HL-60 (cell line): ENCODE measurements at regions not wholly inside any gene's neighbourhood (a gene's known extent, or its start where the extent isn't known, plus 50 kb on each side); places are given as distances from the start of the nearest gene placed in this dataset.

Experiments used
- CTCF ChIP-seq: IDR thresholded peaks from one replicate; pipeline ENCODE4 v1.5.1; 2011; ENCODE audit warnings: low read length, control low read depth, inconsistent platforms; ENCODE audit not compliant: insufficient read depth
- GABPA ChIP-seq: IDR thresholded peaks from 2 replicates; pipeline ENCODE4 v1.6.1; 2012; ENCODE audit warnings: low read depth
- POLR2AphosphoS5 ChIP-seq: IDR thresholded peaks from 2 replicates; pipeline ENCODE4 v1.6.1; 2012; ENCODE audit warnings: low read depth
- REST ChIP-seq: IDR thresholded peaks from 2 replicates; pipeline ENCODE4 v1.6.1; 2012; ENCODE audit warnings: low read depth; ENCODE audit not compliant: insufficient replicate concordance
- SPI1 ChIP-seq: IDR thresholded peaks from 2 replicates; pipeline ENCODE4 v1.6.1; 2012; ENCODE audit warnings: low read depth, mild to moderate bottlenecking, borderline replicate concordance

GRCh38 chr5:62779010-62779422 is 200.4 kb downstream of the LRRC70 start:
- TF ChIP-seq CTCF (no peak), REST (no peak), POLR2AphosphoS5 (no peak), SPI1 (no peak), GABPA (no peak)
